ENCODE measurements at regions not wholly inside any gene's neighbourhood (a gene's known extent, or its start where the extent isn't known, plus 50 kb on each side); places are given as distances from the start of the nearest gene placed in this dataset.

DNA sequence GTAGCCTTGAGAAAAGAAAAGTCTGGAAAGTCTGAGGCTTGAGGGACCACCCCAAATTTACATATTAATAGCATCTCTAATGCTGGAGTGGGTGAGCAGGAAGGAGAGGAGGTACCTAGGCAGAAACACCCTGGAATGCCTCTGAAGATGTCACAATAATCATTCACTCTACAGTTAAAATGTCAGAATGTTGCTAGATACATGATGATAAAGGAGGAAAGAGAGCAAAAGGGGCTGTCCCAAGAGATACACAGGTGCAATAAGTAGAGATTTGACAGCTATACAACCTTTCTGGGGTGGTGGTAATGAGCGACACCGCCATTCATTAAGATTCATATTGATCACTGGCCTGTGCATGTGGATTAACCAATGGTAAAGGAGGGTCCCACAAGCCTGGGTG is 540.5 kb upstream of the FBXO33 start:
- no peak overlapping the region for H4K8ac ChIP-seq (ENCODE audit: low read depth, low read length)
- no peak overlapping the region for H3K4ac ChIP-seq (ENCODE audit: low read depth, low read length)
- H3K18ac ChIP-seq (ENCODE audit: low read length), result no peak overlapping the region
- H2AFZ ChIP-seq (ENCODE audit: insufficient read depth, low read length, poor library complexity), result no peak overlapping the region
- WGBS (ENCODE audit: extremely low coverage, insufficient coverage, insufficient read length), result no CpG with 5 or more reads among the region's 2 CpGs
- no peak overlapping the region for H2BK5ac ChIP-seq (ENCODE audit: low read depth, low read length, poor library complexity)
- no peaks in the 10 kb centered on the region for H3K9me3 ChIP-seq (ENCODE audit: insufficient read depth, low read depth, low read length)
- H3K79me2 ChIP-seq (ENCODE audit: control insufficient read depth, insufficient read depth, low read length, poor library complexity), result no peaks in the 10 kb centered on the region
- H3K36me3 ChIP-seq (ENCODE audit: control insufficient read depth in 1 of 2, insufficient read depth in 2 of 2, low read length in 2 of 2), result no peaks in the 10 kb centered on the region
- peaks cover 0 to 2% of the 10 kb centered on the region in 2 experiments for H3K4me1 ChIP-seq (ENCODE audit: control insufficient read depth in 1 of 2, insufficient read depth in 2 of 2, low read length in 2 of 2)
- H3K4me2 ChIP-seq (ENCODE audit: low read length), result no peak overlapping the region
- H2BK12ac ChIP-seq (ENCODE audit: low read length), result no peak overlapping the region
- H3K4me3 ChIP-seq (ENCODE audit: low read depth, low read length), result no peak overlapping the region
- H4K91ac ChIP-seq (ENCODE audit: low read depth, low read length), result no peak overlapping the region
- no peak for DNase-seq
- no peak overlapping the region for H4K12ac ChIP-seq (ENCODE audit: low read depth, low read length)
- H2AK5ac ChIP-seq (ENCODE audit: low read length), result no peak overlapping the region
- no peak overlapping the region for H3K23ac ChIP-seq (ENCODE audit: low read length)
- H3K9ac ChIP-seq (ENCODE audit: low read length), result no peak overlapping the region
- no peak overlapping the region for H2BK120ac ChIP-seq (ENCODE audit: insufficient read depth, low read length, poor library complexity)
- no peaks in the 10 kb centered on the region for H3K79me1 ChIP-seq (ENCODE audit: low read length)
- H3K27me3 ChIP-seq (ENCODE audit: insufficient read depth, low read length), result no peaks in the 10 kb centered on the region
- no peak overlapping the region for H3K14ac ChIP-seq (ENCODE audit: low read length)
- no peak overlapping the region for H3K27ac ChIP-seq (ENCODE audit: low read depth, low read length)

GRCh38 chr14:39967885-39968284 is 535.7 kb upstream of the FBXO33 start:
- no peak overlapping the region for H2AK5ac ChIP-seq (ENCODE audit: low read length)
- WGBS (ENCODE audit: extremely low coverage, insufficient coverage, insufficient read length), result no CpG with 5 or more reads among the region's 1 CpG
- no peak overlapping the region for H3K23ac ChIP-seq (ENCODE audit: low read length)
- H3K9me3 ChIP-seq (ENCODE audit: insufficient read depth, low read depth, low read length), result no peaks in the 10 kb centered on the region
- H3K18ac ChIP-seq (ENCODE audit: low read length), result no peak overlapping the region
- H3K4me2 ChIP-seq (ENCODE audit: low read length), result no peak overlapping the region
- H3K36me3 ChIP-seq (ENCODE audit: control insufficient read depth in 1 of 2, insufficient read depth in 2 of 2, low read length in 2 of 2), result no peaks in the 10 kb centered on the region
- no peak overlapping the region for H2BK120ac ChIP-seq (ENCODE audit: insufficient read depth, low read length, poor library complexity)
- H2AFZ ChIP-seq (ENCODE audit: insufficient read depth, low read length, poor library complexity), result no peak overlapping the region
- H4K8ac ChIP-seq (ENCODE audit: low read depth, low read length), result no peak overlapping the region
- H3K27ac ChIP-seq (ENCODE audit: low read depth, low read length), result no peak overlapping the region
- no peak overlapping the region for H4K12ac ChIP-seq (ENCODE audit: low read depth, low read length)
- no peak overlapping the region for H3K9ac ChIP-seq (ENCODE audit: low read length)
- H3K4me1 ChIP-seq (ENCODE audit: control insufficient read depth in 1 of 2, insufficient read depth in 2 of 2, low read length in 2 of 2), result peaks cover 0 to 1% of the 10 kb centered on the region in 2 experiments
- no peak overlapping the region for H2BK12ac ChIP-seq (ENCODE audit: low read length)
- H3K4me3 ChIP-seq (ENCODE audit: low read depth, low read length), result no peak overlapping the region
- no peak for DNase-seq
- H3K27me3 ChIP-seq (ENCODE audit: insufficient read depth, low read length), result no peaks in the 10 kb centered on the region
- no peak overlapping the region for H3K4ac ChIP-seq (ENCODE audit: low read depth, low read length)
- no peak overlapping the region for H3K14ac ChIP-seq (ENCODE audit: low read length)
- no peaks in the 10 kb centered on the region for H3K79me1 ChIP-seq (ENCODE audit: low read length)
- H3K79me2 ChIP-seq (ENCODE audit: control insufficient read depth, insufficient read depth, low read length, poor library complexity), result no peaks in the 10 kb centered on the region
- H4K91ac ChIP-seq (ENCODE audit: low read depth, low read length), result no peak overlapping the region
- H2BK5ac ChIP-seq (ENCODE audit: low read depth, low read length, poor library complexity), result no peak overlapping the region

DNA sequence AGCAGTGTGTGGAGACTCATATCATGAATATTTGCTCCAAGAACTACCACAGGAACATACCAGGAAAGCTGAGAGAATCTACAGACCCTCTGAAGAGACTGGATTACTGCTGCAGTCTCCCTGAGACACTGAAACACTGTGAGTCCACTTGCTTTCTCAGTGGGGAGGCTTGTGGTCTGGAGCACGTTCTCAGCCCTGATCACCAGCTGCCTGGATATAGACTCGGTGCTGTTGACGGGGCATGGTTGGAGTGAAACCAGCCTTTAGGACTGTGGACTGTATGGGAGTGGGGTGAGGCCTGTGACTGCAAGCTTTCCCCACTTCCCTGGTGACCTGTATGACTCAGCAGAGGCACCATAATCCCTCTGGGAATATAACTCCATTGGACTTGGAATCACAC is 525.8 kb upstream of the FBXO33 start:
- H3K36me3 ChIP-seq (ENCODE audit: control insufficient read depth in 1 of 2, insufficient read depth in 2 of 2, low read length in 2 of 2), result no peaks in the 10 kb centered on the region

DNA sequence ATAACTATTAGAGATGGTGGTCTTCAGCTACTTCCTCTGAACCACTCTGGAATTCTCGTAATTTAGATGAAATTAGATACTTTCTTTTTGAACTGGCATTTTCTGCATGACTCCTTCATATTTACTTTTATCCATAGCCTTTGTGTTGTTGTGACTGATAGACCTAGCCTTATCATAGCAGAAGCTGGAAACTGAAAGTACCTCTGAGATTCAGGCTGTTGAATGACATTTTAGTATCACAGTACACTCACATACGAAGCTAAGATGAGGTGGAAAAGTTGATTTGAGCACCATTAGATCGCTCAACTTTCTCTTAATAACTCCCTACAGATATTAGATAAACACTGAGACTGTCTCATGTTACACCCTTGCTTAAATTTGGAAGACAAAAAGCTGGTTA is 525.1 kb upstream of the FBXO33 start:
- Histone ChIP-seq H3K4me3 (ENCODE audit: low read depth, low read length) (no peak overlapping the region), H2BK120ac (ENCODE audit: insufficient read depth, low read length, poor library complexity) (no peak overlapping the region), H4K12ac (ENCODE audit: low read depth, low read length) (no peak overlapping the region), H3K23ac (ENCODE audit: low read length) (no peak overlapping the region), H3K18ac (ENCODE audit: low read length) (no peak overlapping the region), H3K79me1 (ENCODE audit: low read length) (no peaks in the 10 kb centered on the region), H3K9me3 (ENCODE audit: insufficient read depth, low read depth, low read length) (no peaks in the 10 kb centered on the region), H3K27ac (ENCODE audit: low read depth, low read length) (no peak overlapping the region), H4K8ac (ENCODE audit: low read depth, low read length) (no peak overlapping the region), H3K4me2 (ENCODE audit: low read length) (no peak overlapping the region), H4K91ac (ENCODE audit: low read depth, low read length) (no peak overlapping the region), H2AFZ (ENCODE audit: insufficient read depth, low read length, poor library complexity) (no peak overlapping the region), H2BK5ac (ENCODE audit: low read depth, low read length, poor library complexity) (no peak overlapping the region), H2AK5ac (ENCODE audit: low read length) (no peak overlapping the region), H3K79me2 (ENCODE audit: control insufficient read depth, insufficient read depth, low read length, poor library complexity) (no peaks in the 10 kb centered on the region), H3K36me3 (ENCODE audit: control insufficient read depth in 1 of 2, insufficient read depth in 2 of 2, low read length in 2 of 2) (no peaks in the 10 kb centered on the region), H3K4ac (ENCODE audit: low read depth, low read length) (no peak overlapping the region), H3K4me1 (ENCODE audit: control insufficient read depth in 1 of 2, insufficient read depth in 2 of 2, low read length in 2 of 2) (no peaks in the 10 kb centered on the region), H3K27me3 (ENCODE audit: insufficient read depth, low read length) (no peaks in the 10 kb centered on the region), H2BK12ac (ENCODE audit: low read length) (no peak overlapping the region), H3K9ac (ENCODE audit: low read length) (no peak overlapping the region), H3K14ac (ENCODE audit: low read length) (no peak overlapping the region)
- WGBS (ENCODE audit: extremely low coverage, insufficient coverage, insufficient read length), result no CpG with 5 or more reads among the region's 3 CpGs
- DNase-seq, result no peak

More for the DNA sequence above, 525.8 kb upstream of the FBXO33 start:
- no peak overlapping the region for H2AK5ac ChIP-seq (ENCODE audit: low read length)
- no peak overlapping the region for H2BK120ac ChIP-seq (ENCODE audit: insufficient read depth, low read length, poor library complexity)
- no peaks in the 10 kb centered on the region for H3K79me2 ChIP-seq (ENCODE audit: control insufficient read depth, insufficient read depth, low read length, poor library complexity)
- H4K8ac ChIP-seq (ENCODE audit: low read depth, low read length), result no peak overlapping the region
- no peaks in the 10 kb centered on the region for H3K9me3 ChIP-seq (ENCODE audit: insufficient read depth, low read depth, low read length)
- no peak overlapping the region for H3K9ac ChIP-seq (ENCODE audit: low read length)
- no peak overlapping the region for H4K12ac ChIP-seq (ENCODE audit: low read depth, low read length)
- H3K27me3 ChIP-seq (ENCODE audit: insufficient read depth, low read length), result no peaks in the 10 kb centered on the region
- H3K4ac ChIP-seq (ENCODE audit: low read depth, low read length), result no peak overlapping the region
- H2BK12ac ChIP-seq (ENCODE audit: low read length), result no peak overlapping the region
- H3K4me3 ChIP-seq (ENCODE audit: low read depth, low read length), result no peak overlapping the region
- DNase-seq, result no peak
- no peak overlapping the region for H3K27ac ChIP-seq (ENCODE audit: low read depth, low read length)
- H3K79me1 ChIP-seq (ENCODE audit: low read length), result no peaks in the 10 kb centered on the region
- H3K4me2 ChIP-seq (ENCODE audit: low read length), result no peak overlapping the region
- H3K23ac ChIP-seq (ENCODE audit: low read length), result no peak overlapping the region
- H4K91ac ChIP-seq (ENCODE audit: low read depth, low read length), result no peak overlapping the region
- no peak overlapping the region for H3K18ac ChIP-seq (ENCODE audit: low read length)
- no peak overlapping the region for H2BK5ac ChIP-seq (ENCODE audit: low read depth, low read length, poor library complexity)
- H2AFZ ChIP-seq (ENCODE audit: insufficient read depth, low read length, poor library complexity), result no peak overlapping the region
- WGBS (ENCODE audit: extremely low coverage, insufficient coverage, insufficient read length), result no CpG with 5 or more reads among the region's 3 CpGs
- no peak overlapping the region for H3K14ac ChIP-seq (ENCODE audit: low read length)
- no peaks in the 10 kb centered on the region for H3K4me1 ChIP-seq (ENCODE audit: control insufficient read depth in 1 of 2, insufficient read depth in 2 of 2, low read length in 2 of 2)

All from trophoblast cell (in vitro differentiated cells and primary cell).